Fibroblast of lung (primary cell): ENCODE measurements at regions not wholly inside any gene's neighbourhood (a gene's known extent, or its start where the extent isn't known, plus 50 kb on each side); places are given as distances from the start of the nearest gene placed in this dataset.
"Not testable (repeated sequence)": the region's sequence is repeated elsewhere in the genome, so short reads cannot be mapped to it uniquely, and the experiment has no call there.

Source experiments
- DNase-seq, 2 donors: peaks; one replicate each; pipeline versions ENCODE4 v3.0.0 to v3.0.0-alpha.2; 2010; ENCODE audit warnings: low read depth in 2 of 2
- H2AFZ ChIP-seq: 2 replicates; pipeline ENCODE4 v1.5.1; 2012; ENCODE audit warnings: low read length, control low read depth, inconsistent platforms
- H3K27ac ChIP-seq: 2 replicates; pipeline ENCODE4 v1.5.1; 2011; ENCODE audit warnings: low read length, control low read depth; ENCODE audit not compliant: insufficient read depth
- H3K27me3 ChIP-seq: 2 replicates; pipeline ENCODE4 v1.5.1; 2011; ENCODE audit warnings: mild to moderate bottlenecking, low read length; ENCODE audit not compliant: control insufficient read depth, insufficient read depth
- H3K36me3 ChIP-seq: 2 replicates; pipeline ENCODE4 v1.5.1; 2011; ENCODE audit warnings: low read length; ENCODE audit not compliant: control insufficient read depth, insufficient read depth
- H3K4me1 ChIP-seq: 2 replicates; pipeline ENCODE4 v1.5.1; 2011; ENCODE audit warnings: low read length; ENCODE audit not compliant: control insufficient read depth, insufficient read depth; ENCODE audit errors: extremely low read depth
- H3K4me2 ChIP-seq: 2 replicates; pipeline ENCODE4 v1.5.1; 2011; ENCODE audit warnings: low read length, control low read depth; ENCODE audit not compliant: insufficient read depth; ENCODE audit errors: extremely low read depth
- H3K4me3 ChIP-seq, 4 experiments: fragments of 200-600 bp in 1 of 4; sonication (generic) in 1 of 4; replicated peaks in 1 of 4; 2 replicates each; pipeline ENCODE4 v1.5.1; 2011 to 2016; ENCODE audit warnings: low read length in 4 of 4, low read depth in 3 of 4, mild to moderate bottlenecking in 3 of 4, control low read depth in 2 of 4, inconsistent platforms in 1 of 4, mixed read lengths in 1 of 4; ENCODE audit not compliant: insufficient read depth in 1 of 4; ENCODE audit errors: control extremely low read depth in 1 of 4
- H3K79me2 ChIP-seq: 2 replicates; pipeline ENCODE4 v1.5.1; 2012; ENCODE audit warnings: mild to moderate bottlenecking, low read length, inconsistent platforms; ENCODE audit not compliant: control insufficient read depth, insufficient read depth
- H3K9ac ChIP-seq: 2 replicates; pipeline ENCODE4 v1.5.1; 2011; ENCODE audit warnings: mild to moderate bottlenecking, low read length, control low read depth; ENCODE audit not compliant: insufficient read depth
- H3K9me3 ChIP-seq: 2 replicates; pipeline ENCODE4 v1.5.1; 2012; ENCODE audit warnings: low read depth, low read length; ENCODE audit not compliant: control insufficient read depth, insufficient read depth
- H4K20me1 ChIP-seq: 2 replicates; pipeline ENCODE4 v1.5.1; 2011; ENCODE audit warnings: low read length; ENCODE audit not compliant: control insufficient read depth, insufficient read depth; ENCODE audit errors: extremely low read depth
- EZH2 ChIP-seq: IDR thresholded peaks from 2 replicates; pipeline ENCODE4 v1.5.1; 2012; ENCODE audit warnings: low read length, control low read depth, mild to moderate bottlenecking; ENCODE audit errors: missing control alignments
- TF ChIP-seq, protein P1 (sequence below), 2 donors: IDR thresholded peaks in 1 of 2; conservative IDR thresholded peaks in 1 of 2; 1 replicate in 1 of 2; 2 replicates in 1 of 2; pipeline ENCODE4 v1.5.1; 2011 to 2012; ENCODE audit warnings: low read length in 2 of 2, control low read depth in 1 of 2, inconsistent platforms in 1 of 2, low read depth in 1 of 2, mild to moderate bottlenecking in 1 of 2

DNA sequence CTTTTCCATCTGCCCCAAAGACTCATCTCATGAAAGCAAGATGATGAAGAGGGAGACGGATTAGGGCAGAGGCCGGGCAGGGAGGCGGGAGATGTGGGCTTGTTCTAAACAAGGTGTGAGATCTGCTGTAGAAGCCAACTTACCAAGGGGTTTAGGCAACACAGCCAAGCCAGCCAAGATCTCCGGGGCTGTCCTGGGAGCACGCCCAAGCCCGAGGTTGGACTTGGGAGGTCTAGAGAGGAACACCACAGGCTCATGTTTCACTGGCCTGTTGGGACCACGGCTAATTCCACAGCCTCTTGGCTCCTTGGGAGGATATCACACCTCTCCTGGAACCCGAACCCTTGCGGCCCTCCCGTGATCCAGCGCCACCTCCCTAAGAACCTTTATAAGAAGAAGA lies 171.4 kb downstream of the CRLF2 start:
- DNase-seq, result no peak
- no peak for TF ChIP-seq EZH2
- TF ChIP-seq, protein P1, sequence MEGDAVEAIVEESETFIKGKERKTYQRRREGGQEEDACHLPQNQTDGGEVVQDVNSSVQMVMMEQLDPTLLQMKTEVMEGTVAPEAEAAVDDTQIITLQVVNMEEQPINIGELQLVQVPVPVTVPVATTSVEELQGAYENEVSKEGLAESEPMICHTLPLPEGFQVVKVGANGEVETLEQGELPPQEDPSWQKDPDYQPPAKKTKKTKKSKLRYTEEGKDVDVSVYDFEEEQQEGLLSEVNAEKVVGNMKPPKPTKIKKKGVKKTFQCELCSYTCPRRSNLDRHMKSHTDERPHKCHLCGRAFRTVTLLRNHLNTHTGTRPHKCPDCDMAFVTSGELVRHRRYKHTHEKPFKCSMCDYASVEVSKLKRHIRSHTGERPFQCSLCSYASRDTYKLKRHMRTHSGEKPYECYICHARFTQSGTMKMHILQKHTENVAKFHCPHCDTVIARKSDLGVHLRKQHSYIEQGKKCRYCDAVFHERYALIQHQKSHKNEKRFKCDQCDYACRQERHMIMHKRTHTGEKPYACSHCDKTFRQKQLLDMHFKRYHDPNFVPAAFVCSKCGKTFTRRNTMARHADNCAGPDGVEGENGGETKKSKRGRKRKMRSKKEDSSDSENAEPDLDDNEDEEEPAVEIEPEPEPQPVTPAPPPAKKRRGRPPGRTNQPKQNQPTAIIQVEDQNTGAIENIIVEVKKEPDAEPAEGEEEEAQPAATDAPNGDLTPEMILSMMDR (conservative IDR thresholded peaks at IDR 0.05 in 1 of 2, IDR thresholded peaks at IDR 0.05 in 1 of 2; ENCODE audit: low read depth in 1 of 2, low read length in 2 of 2), result no peak
- Histone ChIP-seq H3K4me3 (no peak overlapping the region), H3K27me3 (no peaks in the 10 kb centered on the region), H3K9ac (no peak overlapping the region), H3K27ac (no peak overlapping the region), H3K4me1 (no peaks in the 10 kb centered on the region), H2AFZ (no peak overlapping the region), H4K20me1 (no peaks in the 10 kb centered on the region), H3K4me2 (no peak overlapping the region), H3K9me3 (no peaks in the 10 kb centered on the region), H3K79me2 (no peaks in the 10 kb centered on the region), H3K36me3 (no peaks in the 10 kb centered on the region)

DNA sequence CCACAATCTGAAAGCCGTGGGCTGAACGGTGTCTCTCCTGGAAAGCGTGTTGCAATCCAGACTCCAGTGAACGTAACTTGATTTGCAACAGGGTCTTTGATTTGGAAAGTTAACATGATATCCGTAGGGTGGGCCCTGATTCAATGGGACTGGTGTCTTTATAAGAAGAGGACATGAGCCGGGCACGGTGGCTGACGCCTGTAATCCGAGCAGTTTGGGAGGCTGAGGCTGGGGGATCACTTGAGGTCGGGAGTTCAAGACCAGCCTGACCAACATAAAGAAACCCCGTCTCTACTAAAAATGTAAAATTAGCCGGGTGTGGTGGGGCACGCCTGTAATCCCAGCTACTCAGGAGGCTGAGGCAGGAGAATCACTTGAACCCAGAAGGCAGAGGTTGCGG lies 176.5 kb downstream of the CRLF2 start:
- not testable (repeated sequence) for H3K9ac ChIP-seq, H3K9me3 ChIP-seq, H4K20me1 ChIP-seq, H3K4me3 ChIP-seq, H3K4me1 ChIP-seq, H3K27ac ChIP-seq, H2AFZ ChIP-seq, H3K36me3 ChIP-seq, H3K27me3 ChIP-seq, DNase-seq, H3K4me2 ChIP-seq, H3K79me2 ChIP-seq

DNA sequence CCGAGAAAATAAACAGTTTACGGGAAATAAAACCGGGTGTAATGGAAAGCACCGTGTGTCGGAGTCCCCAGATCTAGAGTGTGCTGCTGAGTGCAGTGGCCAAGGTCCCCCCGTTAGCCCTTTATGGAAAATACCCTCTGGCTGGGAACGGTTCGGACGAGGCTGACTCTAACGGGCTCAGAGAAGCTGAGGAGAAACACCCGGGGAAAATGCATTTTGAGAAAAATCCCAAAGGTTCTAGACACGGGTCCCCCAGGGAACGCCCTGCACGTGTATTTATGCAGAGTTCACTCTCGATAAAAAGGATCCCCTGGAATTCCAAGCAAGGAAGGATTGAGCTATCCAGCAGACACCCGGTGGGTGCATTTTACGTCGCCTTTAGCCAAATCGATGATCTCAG lies 177.2 kb downstream of the CRLF2 start:
- no peak overlapping the region for H3K9ac ChIP-seq
- no peak overlapping the region for H3K4me2 ChIP-seq
- no peaks in the 10 kb centered on the region for H3K9me3 ChIP-seq
- H3K27me3 ChIP-seq, result no peaks in the 10 kb centered on the region
- H3K79me2 ChIP-seq, result no peaks in the 10 kb centered on the region
- H3K27ac ChIP-seq, result no peak overlapping the region
- TF ChIP-seq, protein P1 (conservative IDR thresholded peaks at IDR 0.05 in 1 of 2, IDR thresholded peaks at IDR 0.05 in 1 of 2; ENCODE audit: low read depth in 1 of 2, low read length in 2 of 2), result no peak
- no peak for TF ChIP-seq EZH2
- no peak overlapping the region for H2AFZ ChIP-seq
- no peak overlapping the region for H3K4me3 ChIP-seq
- DNase-seq, result no peak
- H3K4me1 ChIP-seq, result no peaks in the 10 kb centered on the region
- H3K36me3 ChIP-seq, result no peaks in the 10 kb centered on the region
- H4K20me1 ChIP-seq, result no peaks in the 10 kb centered on the region

DNA sequence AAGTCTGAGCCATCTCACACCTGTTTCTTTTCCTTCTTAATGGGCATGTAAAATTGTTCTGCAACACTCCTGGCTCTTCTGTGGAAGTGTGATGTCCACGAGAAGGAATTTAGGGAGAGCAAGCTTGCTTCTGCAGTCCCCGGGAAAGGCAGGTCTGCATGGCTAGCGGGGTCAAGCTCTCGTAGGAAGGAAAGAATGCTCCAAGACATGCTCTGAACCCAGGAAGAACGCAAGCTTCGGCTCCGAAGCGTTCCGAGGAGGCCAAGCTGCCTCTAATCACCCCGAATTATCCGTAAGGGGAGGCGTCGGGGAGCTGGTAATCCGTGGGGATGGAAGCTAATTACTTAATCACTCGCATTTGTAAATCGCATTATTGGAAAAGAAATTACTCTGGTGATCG lies 177.7 kb downstream of the CRLF2 start:
- H4K20me1 ChIP-seq, result no peaks in the 10 kb centered on the region
- H3K4me3 ChIP-seq, result no peak overlapping the region
- H2AFZ ChIP-seq, result no peak overlapping the region
- H3K9ac ChIP-seq, result no peak overlapping the region
- DNase-seq, result no peak
- H3K27ac ChIP-seq, result no peak overlapping the region
- TF ChIP-seq, protein P1 (conservative IDR thresholded peaks at IDR 0.05 in 1 of 2, IDR thresholded peaks at IDR 0.05 in 1 of 2; ENCODE audit: low read depth in 1 of 2, low read length in 2 of 2), result no peak
- no peak for TF ChIP-seq EZH2
- no peaks in the 10 kb centered on the region for H3K4me1 ChIP-seq
- no peaks in the 10 kb centered on the region for H3K79me2 ChIP-seq
- H3K4me2 ChIP-seq, result no peak overlapping the region
- H3K27me3 ChIP-seq, result no peaks in the 10 kb centered on the region
- no peaks in the 10 kb centered on the region for H3K9me3 ChIP-seq
- no peaks in the 10 kb centered on the region for H3K36me3 ChIP-seq
